Fibroblast of mammary gland (primary cell): ENCODE measurements at regions not wholly inside any gene's neighbourhood (a gene's known extent, or its start where the extent isn't known, plus 50 kb on each side); places are given as distances from the start of the nearest gene placed in this dataset.

Experiments
- DNase-seq: peaks from one replicate; pipeline ENCODE4 v3.0.0-alpha.2; 2010; ENCODE audit warnings: low read depth
- H3K4me3 ChIP-seq: 2 replicates; pipeline ENCODE4 v1.5.1; 2011; ENCODE audit warnings: low read depth, mild to moderate bottlenecking, low read length, moderate library complexity; ENCODE audit not compliant: control insufficient read depth
- TF ChIP-seq, protein P1 (sequence below): conservative IDR thresholded peaks from 2 replicates; pipeline ENCODE4 v1.5.1; 2011; ENCODE audit warnings: low read depth, low read length, inconsistent platforms; ENCODE audit not compliant: control insufficient read depth, insufficient read depth

DNA sequence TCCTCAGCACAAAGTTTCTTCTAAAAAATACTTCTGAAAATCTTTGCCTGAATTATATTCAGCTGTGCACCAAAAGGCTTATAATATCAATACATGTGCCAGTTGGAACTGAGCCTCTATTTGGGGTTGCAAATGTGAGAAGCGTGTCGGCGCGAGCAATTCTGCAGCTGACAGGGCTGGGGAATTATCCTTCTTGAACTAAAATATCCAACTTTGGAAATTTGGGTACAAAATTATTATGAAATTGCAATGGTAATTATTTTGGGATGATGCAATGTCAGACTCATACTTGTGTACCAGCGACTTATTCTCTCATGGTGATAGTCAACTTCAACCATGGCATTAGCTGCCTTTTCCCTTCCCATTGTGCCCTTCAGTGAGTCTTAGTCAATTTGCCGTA lies 507.0 kb upstream of the KLF6 start:
- peak; percentile 22 for DNase-seq
- TF ChIP-seq, protein P1, sequence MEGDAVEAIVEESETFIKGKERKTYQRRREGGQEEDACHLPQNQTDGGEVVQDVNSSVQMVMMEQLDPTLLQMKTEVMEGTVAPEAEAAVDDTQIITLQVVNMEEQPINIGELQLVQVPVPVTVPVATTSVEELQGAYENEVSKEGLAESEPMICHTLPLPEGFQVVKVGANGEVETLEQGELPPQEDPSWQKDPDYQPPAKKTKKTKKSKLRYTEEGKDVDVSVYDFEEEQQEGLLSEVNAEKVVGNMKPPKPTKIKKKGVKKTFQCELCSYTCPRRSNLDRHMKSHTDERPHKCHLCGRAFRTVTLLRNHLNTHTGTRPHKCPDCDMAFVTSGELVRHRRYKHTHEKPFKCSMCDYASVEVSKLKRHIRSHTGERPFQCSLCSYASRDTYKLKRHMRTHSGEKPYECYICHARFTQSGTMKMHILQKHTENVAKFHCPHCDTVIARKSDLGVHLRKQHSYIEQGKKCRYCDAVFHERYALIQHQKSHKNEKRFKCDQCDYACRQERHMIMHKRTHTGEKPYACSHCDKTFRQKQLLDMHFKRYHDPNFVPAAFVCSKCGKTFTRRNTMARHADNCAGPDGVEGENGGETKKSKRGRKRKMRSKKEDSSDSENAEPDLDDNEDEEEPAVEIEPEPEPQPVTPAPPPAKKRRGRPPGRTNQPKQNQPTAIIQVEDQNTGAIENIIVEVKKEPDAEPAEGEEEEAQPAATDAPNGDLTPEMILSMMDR, result no peak
- no peak overlapping the region for H3K4me3 ChIP-seq

DNA sequence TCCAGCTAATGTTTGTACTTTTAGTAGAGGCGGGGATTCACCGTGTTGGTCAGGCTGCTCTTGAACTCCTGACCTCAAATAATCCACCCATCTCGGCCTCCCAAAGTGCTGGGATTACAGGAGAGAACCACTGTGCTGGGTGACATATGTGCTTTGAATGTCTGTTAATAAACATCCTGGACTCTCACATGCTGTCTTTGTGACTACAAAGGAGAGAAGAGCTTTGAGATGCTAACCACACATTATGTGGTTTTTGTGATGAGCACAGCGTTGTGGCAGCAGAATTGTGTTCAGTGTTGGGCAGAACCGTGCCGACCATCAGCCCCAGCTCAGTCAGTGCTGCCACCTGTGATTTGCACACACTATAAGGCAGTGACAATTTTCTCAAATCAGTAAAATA lies 500.1 kb upstream of the KLF6 start:
- H3K4me3 ChIP-seq, result no peak overlapping the region
- TF ChIP-seq, protein P1, result no peak
- no peak for DNase-seq

DNA sequence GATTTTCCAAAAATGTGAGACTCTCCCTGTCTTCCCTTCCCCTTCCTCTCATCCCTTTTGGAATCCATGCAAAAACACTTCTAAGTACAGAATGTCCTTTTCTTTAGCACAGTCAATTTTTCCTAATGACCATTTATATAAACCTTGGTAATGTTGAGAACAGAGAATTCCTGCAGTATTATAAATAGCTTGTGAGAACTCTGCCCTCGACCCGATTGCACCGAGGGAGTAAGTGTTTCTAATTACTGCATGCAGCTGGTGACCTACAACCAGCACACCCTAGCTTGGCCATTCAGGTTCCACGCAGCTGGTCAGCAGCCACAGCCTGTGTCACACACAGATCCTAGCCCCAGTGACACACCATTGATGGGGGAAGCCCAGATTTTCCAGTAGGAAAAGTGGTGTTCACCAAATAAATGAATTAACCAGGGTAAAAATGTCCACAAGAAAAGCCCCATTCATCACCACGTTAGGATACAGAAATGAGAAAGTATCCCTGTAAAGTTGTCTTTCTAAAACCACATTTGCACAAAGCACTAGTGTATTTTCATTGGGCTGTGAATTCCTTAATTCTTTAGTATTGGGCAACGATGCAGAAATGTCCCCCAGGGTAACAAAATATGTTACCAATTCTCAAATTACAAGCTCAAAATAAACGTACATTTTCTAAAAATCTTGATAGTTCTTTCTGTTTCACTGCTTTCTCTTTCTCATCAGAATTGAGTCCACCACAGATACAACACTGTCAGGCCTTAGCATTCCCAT lies 499.0 kb upstream of the KLF6 start:
- peak; percentile 98 for DNase-seq

DNA sequence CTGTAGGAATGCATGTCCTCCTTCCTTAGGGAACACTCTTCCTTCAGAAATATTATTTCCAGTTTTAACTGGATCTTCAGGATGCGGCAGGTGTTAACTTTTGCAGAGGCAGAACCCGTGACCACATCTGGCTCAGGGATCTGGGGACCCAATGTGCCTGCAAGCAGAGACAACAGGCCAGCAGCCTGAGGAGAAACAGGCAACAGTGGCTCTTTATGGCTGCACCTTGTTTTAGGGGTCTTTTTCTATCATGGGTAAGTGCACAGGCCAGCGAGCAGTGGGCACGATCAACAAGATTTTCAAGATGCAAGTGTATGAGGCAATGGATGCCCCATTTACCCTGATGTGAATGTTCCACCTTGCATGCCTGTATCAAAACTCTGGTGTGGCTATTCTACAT lies 497.5 kb upstream of the KLF6 start:
- no peak overlapping the region for H3K4me3 ChIP-seq
- TF ChIP-seq, protein P1, result no peak
- DNase-seq, result no peak

More for the DNA sequence above, 499.0 kb upstream of the KLF6 start:
- TF ChIP-seq, protein P1, result no peak
- H3K4me3 ChIP-seq, result no peak overlapping the region

DNA sequence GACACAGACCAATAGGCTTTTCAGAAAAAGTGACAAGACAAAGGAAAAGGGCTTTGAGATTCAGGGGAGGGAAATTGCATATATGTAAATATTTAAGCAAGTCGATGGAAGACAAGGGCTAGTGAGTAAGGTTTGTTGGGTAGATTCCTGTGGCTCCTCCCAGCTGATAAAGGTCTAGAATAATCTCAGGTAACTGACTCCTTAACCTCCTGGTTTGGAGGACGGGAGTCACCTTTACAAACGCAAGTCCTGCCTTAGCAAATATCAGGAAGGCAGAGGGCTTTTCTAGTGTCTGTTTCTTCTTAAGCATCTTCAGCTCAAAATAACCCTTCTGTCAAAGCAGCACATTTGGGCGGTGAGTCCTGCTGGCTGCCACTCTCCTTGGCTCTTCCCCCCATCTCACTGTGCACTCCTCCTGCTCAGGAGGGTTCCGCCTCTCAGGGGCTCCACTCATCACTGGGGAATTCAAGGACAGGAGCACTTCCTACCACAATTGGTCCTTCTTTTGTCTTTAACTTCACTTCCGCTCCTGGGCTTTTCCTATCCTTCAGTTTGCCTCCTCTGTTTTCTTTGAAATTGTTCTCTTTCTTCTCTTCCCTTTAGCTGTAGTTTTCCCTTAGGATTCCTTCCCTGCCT lies 496.3 kb upstream of the KLF6 start:
- H3K4me3 ChIP-seq, result no peak overlapping the region
- TF ChIP-seq, protein P1, result no peak
- peak; percentile 56 for DNase-seq

DNA sequence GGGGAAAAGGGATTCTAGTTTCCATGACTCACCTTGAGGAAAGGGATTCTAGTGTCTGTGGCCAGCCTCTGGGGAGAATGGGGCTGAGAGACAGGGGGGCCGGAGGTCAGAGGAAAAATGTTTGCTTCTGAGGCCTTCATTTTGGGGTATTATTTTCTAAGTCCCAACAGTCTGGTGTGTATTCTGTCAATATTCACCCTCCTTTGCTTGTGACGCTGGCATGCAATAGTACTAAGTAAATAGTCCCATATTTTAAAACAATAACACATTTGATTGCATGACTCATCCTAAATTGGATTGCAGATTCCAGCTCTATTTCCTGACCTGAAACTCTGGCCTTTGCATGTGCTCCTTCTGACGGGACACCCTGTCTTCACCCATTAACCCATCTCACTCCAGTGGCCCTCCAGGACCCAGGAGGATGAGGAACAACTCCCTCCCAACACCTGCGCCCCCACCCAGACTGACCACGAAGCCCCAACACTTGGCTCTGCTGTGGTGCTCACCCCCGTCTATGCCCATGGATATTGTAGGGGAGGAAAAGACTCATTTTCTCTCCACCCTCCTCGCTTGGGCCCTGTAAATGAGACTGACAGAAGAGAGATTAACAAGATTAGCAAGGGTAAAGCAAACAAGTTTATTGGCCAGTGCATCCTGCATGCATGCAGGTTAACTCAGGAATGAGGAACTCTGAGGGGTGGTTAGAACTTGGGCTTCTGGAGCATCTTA lies 495.6 kb upstream of the KLF6 start:
- H3K4me3 ChIP-seq, result no peak overlapping the region
- DNase-seq, result peak; percentile 93
- TF ChIP-seq, protein P1, result no peak
